Fibroblast of lung (primary cell): ENCODE measurements at regions not wholly inside any gene's neighbourhood (a gene's known extent, or its start where the extent isn't known, plus 50 kb on each side); places are given as distances from the start of the nearest gene placed in this dataset.

Source experiments
- CTCF ChIP-seq, 2 donors: IDR thresholded peaks in 1 of 2; conservative IDR thresholded peaks in 1 of 2; 1 replicate in 1 of 2; 2 replicates in 1 of 2; pipeline ENCODE4 v1.5.1; 2011 to 2012; ENCODE audit warnings: low read length in 2 of 2, control low read depth in 1 of 2, inconsistent platforms in 1 of 2, low read depth in 1 of 2, mild to moderate bottlenecking in 1 of 2
- EZH2 ChIP-seq: IDR thresholded peaks from 2 replicates; pipeline ENCODE4 v1.5.1; 2012; ENCODE audit warnings: low read length, control low read depth, mild to moderate bottlenecking; ENCODE audit errors: missing control alignments

GRCh38 chr5:38736089-38736488 is 109.7 kb upstream of the OSMR start:
- no peak for TF ChIP-seq EZH2
- no peak for TF ChIP-seq CTCF (conservative IDR thresholded peaks at IDR 0.05 in 1 of 2, IDR thresholded peaks at IDR 0.05 in 1 of 2; ENCODE audit: low read depth in 1 of 2, low read length in 2 of 2)
